DMS79 treated with DMSO at 0.1 percent for 48 hours (cell line): ENCODE measurements at regions not wholly inside any gene's neighbourhood (a gene's known extent, or its start where the extent isn't known, plus 50 kb on each side); places are given as distances from the start of the nearest gene placed in this dataset.
"Not testable (repeated sequence)": the region's sequence is repeated elsewhere in the genome, so short reads cannot be mapped to it uniquely, and the experiment has no call there.

ENCODE experiments used
- DNase-seq: peaks from one replicate; lab custom pipeline; 2025; lab: John Stamatoyannopoulos, UW

GRCh38 chr1:234824836-234825235, 214.9 kb upstream of the IRF2BP2 start:
- DNase-seq = not testable (repeated sequence)

GRCh38 chr1:234823191-234824176, 213.5 kb upstream of the IRF2BP2 start:
- DNase-seq = no peak

GRCh38 chr1:234821840-234822239, 211.9 kb upstream of the IRF2BP2 start:
- no peak for DNase-seq

DNA sequence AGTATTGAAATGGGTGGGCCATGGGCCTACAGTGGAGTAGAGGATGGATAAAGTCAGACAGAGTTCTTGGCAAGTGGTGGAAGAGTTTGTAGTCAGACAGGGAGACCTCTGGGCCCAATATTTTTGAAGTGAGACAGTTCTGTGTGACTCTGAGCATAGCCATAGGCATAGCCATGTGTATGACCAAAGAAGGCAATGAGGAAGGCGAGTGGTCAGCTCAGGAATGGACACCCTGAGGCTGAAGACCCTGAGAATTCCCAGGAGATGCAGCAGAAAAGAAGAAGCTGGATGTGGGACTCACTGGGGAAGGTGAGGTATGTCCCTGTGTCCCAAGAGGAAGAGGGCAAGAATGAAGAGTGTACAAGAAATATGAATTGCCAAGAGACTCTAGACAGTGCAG, 210.6 kb upstream of the IRF2BP2 start:
- DNase-seq = no peak

- not testable (repeated sequence) for DNase-seq
These were observed 209.9 kb upstream of the IRF2BP2 start for GRCh38 chr1:234819845-234820244.

GRCh38 chr1:234818040-234818387, 208.0 kb upstream of the IRF2BP2 start:
- DNase-seq = not testable (repeated sequence)

DNA sequence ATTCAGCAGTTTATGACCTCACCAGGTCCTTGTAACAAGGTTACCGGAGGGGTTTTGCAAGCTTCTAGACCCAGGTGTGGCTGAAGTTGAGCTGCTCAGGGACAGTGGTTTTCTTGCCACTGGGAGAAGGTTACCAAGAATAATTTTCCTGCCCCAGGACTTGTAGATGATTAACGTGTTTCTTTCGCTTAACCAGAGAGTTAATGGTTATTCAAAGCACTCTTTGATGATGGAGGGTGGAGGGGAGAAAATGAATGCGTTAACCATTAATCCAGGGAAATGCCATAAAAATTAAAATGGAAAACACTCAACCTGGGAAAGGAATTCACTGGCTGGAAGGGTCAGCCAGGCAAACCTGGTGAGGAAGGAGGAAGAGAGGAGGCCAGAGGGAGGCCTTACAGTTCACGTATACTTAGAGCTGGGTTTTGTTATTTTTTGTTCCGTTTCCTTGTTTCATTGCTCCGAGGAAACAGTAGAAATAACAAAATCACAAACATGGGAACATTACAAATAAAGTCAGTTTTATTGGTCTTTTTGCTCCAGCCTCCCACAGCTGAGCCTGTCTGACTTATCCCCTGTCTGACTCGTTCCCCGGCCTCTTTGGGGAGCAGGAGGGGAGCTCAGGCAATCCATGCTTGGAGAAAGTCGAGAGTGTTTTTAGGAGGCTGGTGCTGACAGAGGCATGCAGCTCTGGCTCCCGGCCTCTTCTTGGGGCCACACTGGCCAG, 207.5 kb upstream of the IRF2BP2 start:
- DNase-seq = not testable (repeated sequence)

DNA sequence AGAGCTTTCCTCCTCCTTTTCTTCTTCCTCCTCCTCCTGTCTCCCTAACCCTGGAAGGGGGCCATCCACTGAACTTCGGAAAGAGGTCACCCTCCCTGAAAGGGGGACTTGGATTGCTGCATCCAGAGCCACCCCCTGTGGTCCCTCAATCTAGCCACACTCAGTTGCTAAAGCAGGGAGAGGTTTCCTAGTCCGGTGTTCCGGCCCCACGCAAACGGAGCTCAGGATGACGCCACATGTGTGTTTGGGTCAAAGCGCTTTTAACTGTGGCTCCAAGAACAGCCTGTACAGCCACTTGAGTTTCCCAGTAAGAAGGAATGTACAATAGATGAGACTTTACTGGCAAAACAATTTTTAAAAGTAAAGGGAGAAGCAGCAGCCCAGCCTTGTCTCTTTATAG, 206.9 kb upstream of the IRF2BP2 start:
- DNase-seq = not testable (repeated sequence)

- not testable (repeated sequence) for DNase-seq
These were observed 206.3 kb upstream of the IRF2BP2 start for GRCh38 chr1:234816186-234816851.

DNA sequence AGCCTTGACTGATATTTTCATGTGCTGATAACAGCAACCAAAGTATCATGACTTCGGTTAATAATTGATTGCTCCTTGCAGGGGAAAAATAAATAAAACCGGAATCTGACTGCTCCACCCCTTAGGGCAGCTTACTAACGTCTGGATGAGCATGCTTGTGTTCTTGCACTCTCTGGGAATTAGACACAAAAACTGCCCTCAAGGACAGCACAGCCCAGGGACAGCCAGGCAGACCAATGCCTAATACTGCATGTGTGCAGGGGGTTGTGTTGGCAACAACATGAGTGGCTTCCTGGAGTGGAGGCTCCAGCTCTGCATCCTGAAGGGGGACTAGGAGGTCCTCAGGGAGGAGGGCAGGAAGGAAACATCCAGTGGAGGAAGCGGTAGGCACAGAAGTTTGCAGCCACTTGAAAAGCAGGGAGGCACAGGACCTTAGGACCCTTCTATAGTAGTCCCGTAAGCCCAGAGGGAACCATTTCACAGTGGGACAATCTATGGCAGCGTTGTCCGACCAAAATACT, 205.4 kb upstream of the IRF2BP2 start:
- DNase-seq = not testable (repeated sequence)

- not testable (repeated sequence) for DNase-seq
These were observed 204.3 kb upstream of the IRF2BP2 start for GRCh38 chr1:234814235-234814634.

- not testable (repeated sequence) for DNase-seq
These were observed 201.8 kb upstream of the IRF2BP2 start for GRCh38 chr1:234811824-234812223.

DNA sequence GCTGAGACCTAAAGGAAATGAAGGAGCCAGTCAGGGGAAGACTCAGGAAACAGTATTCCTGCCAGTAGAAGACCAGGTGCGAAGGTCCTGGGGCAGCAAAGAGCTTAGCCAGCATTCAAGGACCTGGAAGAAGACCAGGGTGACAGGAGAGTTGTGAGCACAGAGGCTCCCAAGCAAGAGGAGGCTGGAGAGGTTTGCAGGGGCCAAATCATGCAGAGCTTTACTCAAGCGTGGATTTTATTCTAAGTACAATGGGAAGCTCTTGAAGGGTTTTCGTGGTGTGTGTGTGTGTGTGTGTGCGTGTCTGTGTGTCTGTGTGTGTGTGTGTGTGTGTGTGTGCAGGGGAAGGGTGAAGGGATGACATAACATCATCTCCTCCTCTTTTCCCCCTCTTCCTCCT, 200.7 kb upstream of the IRF2BP2 start:
- DNase-seq = not testable (repeated sequence)

GRCh38 chr1:234809854-234810245, 199.9 kb upstream of the IRF2BP2 start:
- not testable (repeated sequence) for DNase-seq

DNA sequence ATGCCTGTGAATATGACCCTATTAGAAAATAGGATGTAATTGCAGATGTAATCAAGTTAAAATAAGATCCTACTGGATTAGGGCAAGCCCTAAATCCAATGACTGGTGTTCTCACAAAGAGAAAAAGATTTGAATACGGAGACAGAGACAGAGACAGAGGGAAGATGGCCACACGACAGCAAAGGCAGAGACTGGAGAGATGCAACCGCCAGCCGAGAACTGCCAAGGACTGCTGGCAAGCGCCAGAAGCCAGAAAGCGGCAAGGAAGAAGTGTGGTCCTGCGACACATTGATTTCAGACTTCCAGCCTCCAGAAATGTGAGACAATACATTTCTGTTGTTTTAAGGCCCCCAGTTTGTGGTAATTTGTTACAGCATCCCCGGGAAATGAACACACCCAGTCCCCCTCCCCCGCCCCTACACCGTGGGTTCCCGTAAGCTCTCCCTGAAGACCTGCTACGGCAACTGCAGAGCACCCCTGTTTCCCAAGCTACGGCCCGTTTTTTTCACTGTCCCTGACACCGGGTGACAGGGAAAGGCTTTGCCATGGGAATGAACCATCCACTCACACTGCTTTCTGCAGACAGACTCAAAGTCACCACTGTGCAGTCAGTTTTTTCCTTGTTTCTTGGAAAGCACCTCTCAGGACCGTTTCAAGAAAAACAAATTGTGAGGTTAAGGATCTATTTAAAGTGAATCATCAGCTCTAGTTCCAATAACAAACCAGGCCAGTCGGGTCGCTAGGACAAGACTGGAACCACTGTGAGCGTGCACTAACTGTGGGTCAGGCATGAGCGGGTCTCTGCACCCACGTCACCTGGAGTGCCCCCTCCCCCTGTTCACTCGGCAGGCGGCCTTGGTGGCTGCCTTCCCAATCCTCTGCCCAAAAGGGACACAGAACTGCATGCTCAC, 199.2 kb upstream of the IRF2BP2 start:
- peak; percentile 13 for DNase-seq

DNA sequence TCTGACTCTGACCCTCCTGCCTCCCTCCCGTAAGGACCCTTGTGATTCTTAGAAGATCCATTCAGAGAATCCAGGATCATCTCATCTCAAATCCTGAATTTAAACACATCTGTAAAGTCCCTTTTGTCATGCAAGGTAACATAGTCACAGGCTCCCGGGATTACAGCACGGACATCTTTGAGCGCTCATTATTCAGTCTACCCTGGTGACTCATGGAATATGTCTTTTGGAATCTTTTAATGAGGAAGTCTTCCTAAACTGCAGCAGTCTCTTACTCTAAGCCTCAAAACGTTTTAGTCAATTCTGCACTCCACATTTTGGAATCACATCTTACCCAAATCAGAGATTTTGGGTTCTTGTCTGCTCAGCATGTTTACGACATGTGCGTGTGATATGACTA, 198.5 kb upstream of the IRF2BP2 start:
- DNase-seq = not testable (repeated sequence)

- DNase-seq = not testable (repeated sequence)
These were observed 197.7 kb upstream of the IRF2BP2 start for GRCh38 chr1:234807705-234808104.

- DNase-seq = not testable (repeated sequence)
These were observed 192.6 kb upstream of the IRF2BP2 start for GRCh38 chr1:234802586-234802985.

DNA sequence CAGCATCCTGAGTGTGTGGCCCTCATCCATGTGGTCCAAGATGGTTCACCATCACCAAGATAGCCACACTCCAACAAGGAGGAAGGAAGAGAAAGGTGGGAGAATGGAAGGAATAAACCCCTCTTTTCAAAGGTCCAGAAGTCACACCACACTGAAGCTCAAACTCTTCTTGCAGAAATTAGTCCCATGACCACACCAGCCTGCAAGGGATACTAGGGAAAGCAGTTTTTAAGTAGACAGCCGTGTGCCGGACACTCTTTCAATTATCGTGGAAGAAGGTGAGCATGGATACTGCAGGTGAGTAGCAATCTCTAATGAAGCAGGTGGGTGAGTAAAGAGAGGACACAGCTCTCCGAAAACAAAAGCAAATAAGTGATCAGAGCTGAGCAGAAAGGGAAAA, 191.7 kb upstream of the IRF2BP2 start:
- not testable (repeated sequence) for DNase-seq

DNA sequence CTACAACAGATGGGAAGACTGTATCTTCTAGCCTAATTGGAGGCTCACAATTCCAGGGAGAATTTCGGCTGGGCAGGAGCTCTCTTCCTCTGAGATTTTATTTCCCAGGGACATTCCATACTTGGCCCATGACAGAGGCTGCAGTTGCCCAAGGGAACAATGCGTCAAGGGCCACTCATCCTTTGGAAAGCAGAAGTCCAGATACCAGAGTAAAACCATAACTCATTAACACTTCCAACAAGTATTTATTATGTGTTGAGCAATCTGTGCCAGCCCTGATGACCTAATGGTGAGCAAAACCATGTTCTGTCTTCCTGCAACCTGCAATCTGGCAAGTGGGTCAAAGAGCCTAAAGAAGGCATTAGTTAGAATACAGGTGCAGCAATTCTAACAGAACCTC, 191.2 kb upstream of the IRF2BP2 start:
- DNase-seq = not testable (repeated sequence)

- DNase-seq = not testable (repeated sequence)
These were observed 190.6 kb upstream of the IRF2BP2 start for GRCh38 chr1:234800563-234800962.
